Endodermal cell (in vitro differentiated cells): ENCODE measurements at regions not wholly inside any gene's neighbourhood (a gene's known extent, or its start where the extent isn't known, plus 50 kb on each side); places are given as distances from the start of the nearest gene placed in this dataset.

Experiments used
- DNase-seq: peaks from one replicate; pipeline ENCODE4 v3.0.0-alpha.2; 2017
- H3K27ac ChIP-seq: 2 replicates; pipeline ENCODE4 v1.5.1; 2013; ENCODE audit warnings: mild to moderate bottlenecking, low read depth, low read length, moderate library complexity
- H3K27me3 ChIP-seq: 2 replicates; pipeline ENCODE4 v1.6.1; 2013; ENCODE audit warnings: mild to moderate bottlenecking, low read length, moderate library complexity; ENCODE audit not compliant: insufficient read depth, control insufficient read depth, poor library complexity, severe bottlenecking
- H3K36me3 ChIP-seq: 2 replicates; pipeline ENCODE4 v1.7.0; 2013; ENCODE audit warnings: mild to moderate bottlenecking, low read length, moderate library complexity; ENCODE audit not compliant: control insufficient read depth, insufficient read depth
- H3K4me1 ChIP-seq: one replicate; pipeline ENCODE4 v1.7.0; 2013; ENCODE audit warnings: low read length; ENCODE audit not compliant: control insufficient read depth, insufficient read depth
- H3K4me3 ChIP-seq: 2 replicates; pipeline ENCODE4 v1.5.1; 2013; ENCODE audit warnings: mild to moderate bottlenecking, low read length, moderate library complexity
- H3K9ac ChIP-seq: 2 replicates; pipeline ENCODE4 v1.6.1; 2013; ENCODE audit warnings: mild to moderate bottlenecking, low read length, moderate library complexity; ENCODE audit not compliant: poor library complexity, severe bottlenecking; ENCODE audit errors: extremely low read depth
- H3K9me3 ChIP-seq: 2 replicates; pipeline ENCODE4 v1.6.1; 2013; ENCODE audit warnings: mild to moderate bottlenecking, low read length, moderate library complexity; ENCODE audit not compliant: control insufficient read depth
- H3K27ac Mint-ChIP-seq: 2 replicates; pipeline ENCODE4 v1.8.0; 2020; ENCODE audit warnings: mixed read lengths
- H3K27me3 Mint-ChIP-seq: 2 replicates; pipeline ENCODE4 v1.8.0; 2021; ENCODE audit warnings: mild to moderate bottlenecking, mixed read lengths; ENCODE audit not compliant: insufficient read depth
- H3K36me3 Mint-ChIP-seq: 2 replicates; pipeline ENCODE4 v1.8.0; 2020; ENCODE audit warnings: low read depth, mixed read lengths
- H3K4me1 Mint-ChIP-seq: 2 replicates; pipeline ENCODE4 v1.8.0; 2020; ENCODE audit warnings: mixed read lengths
- H3K4me3 Mint-ChIP-seq: 2 replicates; pipeline ENCODE4 v1.8.0; 2020; ENCODE audit warnings: mild to moderate bottlenecking, moderate library complexity, mixed read lengths
- H3K9me3 Mint-ChIP-seq: 2 replicates; pipeline ENCODE4 v1.8.0; 2020; ENCODE audit warnings: mild to moderate bottlenecking, mixed read lengths
- WGBS, 2 experiments: methylation state at CpG; one replicate each; pipeline versions ENCODE4 v1.1.5 to v1.1.7; 2013; ENCODE audit warnings: missing lambda C conversion rate in 2 of 2, mixed read lengths in 1 of 2; ENCODE audit not compliant: insufficient coverage in 1 of 2, insufficient read length in 1 of 2; 5-methylcytosine and 5-hydroxymethylcytosine counted together
- TF ChIP-seq, protein P1 (sequence below): fragments of 200-600 bp; sonication (generic); conservative IDR thresholded peaks from 2 replicates; pipeline ENCODE4 v1.5.0; 2021; ENCODE audit warnings: antibody characterized with exemption, mild to moderate bottlenecking

DNA sequence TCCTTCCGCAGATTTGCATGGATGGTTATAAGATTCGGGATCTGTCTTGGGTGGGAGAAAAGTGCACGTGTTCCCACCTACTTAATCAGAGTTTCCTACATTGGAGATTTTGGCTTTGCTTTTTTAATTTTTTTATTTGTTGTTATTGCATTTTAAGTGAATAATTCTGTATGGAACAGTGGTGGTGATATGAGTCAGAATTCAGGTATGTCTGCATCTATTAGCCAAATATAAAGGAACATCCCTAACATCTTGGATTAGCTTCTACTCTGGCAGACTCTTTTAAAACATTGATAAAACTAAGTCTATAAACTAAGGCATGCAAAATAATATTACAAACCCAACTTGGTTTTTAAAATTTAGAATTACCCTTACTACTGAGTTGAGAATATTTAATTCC lies 659.8 kb upstream of the EPHA5 start:
- Histone ChIP-seq H3K27me3 (no peaks in the 10 kb centered on the region), H3K9me3 (no peaks in the 10 kb centered on the region), H3K4me1 (no peaks in the 10 kb centered on the region), H3K36me3 (no peaks in the 10 kb centered on the region), H3K9ac (no peak overlapping the region), H3K4me3 (no peak overlapping the region), H3K27ac (no peak overlapping the region)
- TF ChIP-seq, protein P1, sequence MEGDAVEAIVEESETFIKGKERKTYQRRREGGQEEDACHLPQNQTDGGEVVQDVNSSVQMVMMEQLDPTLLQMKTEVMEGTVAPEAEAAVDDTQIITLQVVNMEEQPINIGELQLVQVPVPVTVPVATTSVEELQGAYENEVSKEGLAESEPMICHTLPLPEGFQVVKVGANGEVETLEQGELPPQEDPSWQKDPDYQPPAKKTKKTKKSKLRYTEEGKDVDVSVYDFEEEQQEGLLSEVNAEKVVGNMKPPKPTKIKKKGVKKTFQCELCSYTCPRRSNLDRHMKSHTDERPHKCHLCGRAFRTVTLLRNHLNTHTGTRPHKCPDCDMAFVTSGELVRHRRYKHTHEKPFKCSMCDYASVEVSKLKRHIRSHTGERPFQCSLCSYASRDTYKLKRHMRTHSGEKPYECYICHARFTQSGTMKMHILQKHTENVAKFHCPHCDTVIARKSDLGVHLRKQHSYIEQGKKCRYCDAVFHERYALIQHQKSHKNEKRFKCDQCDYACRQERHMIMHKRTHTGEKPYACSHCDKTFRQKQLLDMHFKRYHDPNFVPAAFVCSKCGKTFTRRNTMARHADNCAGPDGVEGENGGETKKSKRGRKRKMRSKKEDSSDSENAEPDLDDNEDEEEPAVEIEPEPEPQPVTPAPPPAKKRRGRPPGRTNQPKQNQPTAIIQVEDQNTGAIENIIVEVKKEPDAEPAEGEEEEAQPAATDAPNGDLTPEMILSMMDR: no peak
- Mint-ChIP-seq H3K4me3 (no peak overlapping the region), H3K9me3 (no peaks in the 10 kb centered on the region), H3K27ac (no peak overlapping the region), H3K4me1 (peaks cover 8% of the 10 kb centered on the region), H3K27me3 (no peaks in the 10 kb centered on the region), H3K36me3 (no peaks in the 10 kb centered on the region)
- DNase-seq: no peak
- WGBS, 2 experiments: 92 to 100% methylated on average over 1 to 3 of the region's 3 CpGs

DNA sequence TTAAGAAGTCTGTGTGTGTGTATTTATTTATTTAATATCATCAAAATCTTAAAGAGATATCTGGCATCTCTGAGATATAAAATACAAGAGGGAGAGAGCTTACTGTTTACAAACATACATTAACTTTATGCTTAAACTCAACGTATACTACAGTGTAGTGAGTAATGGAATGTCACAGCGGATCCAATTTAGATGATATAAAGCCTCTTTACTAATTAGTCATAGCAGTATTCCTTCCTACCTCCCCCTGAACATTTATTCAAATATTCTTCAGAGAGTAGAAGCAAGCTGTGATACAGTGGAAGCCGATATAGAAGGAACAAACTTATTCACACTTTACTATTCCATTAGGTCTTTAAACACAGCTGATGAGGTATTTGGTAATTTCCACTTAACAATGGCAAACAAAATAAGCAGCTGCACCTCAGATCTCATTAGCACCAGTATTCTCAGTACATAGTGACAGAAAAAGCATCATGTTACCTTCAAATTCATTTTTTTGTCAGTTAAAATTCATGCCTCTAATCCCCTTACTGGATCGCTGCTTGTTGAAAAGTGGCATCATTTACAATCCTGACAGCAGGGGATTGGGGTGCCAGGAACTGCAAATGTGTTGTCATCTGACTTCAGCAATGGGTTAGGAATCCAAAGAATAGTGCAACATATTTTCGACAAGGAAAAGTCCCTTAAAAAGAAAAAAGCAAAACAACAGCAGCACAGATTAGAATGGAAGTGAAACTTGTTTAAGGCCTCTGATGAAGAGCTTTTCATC lies 658.7 kb upstream of the EPHA5 start:
- Mint-ChIP-seq H3K27ac (peak overlapping the region; percentile 3), H3K27me3 (no peaks in the 10 kb centered on the region), H3K36me3 (no peaks in the 10 kb centered on the region), H3K4me1 (peaks cover 8% of the 10 kb centered on the region), H3K4me3 (no peak overlapping the region), H3K9me3 (no peaks in the 10 kb centered on the region)
- Histone ChIP-seq H3K27me3 (no peaks in the 10 kb centered on the region), H3K9ac (no peak overlapping the region), H3K27ac (no peak overlapping the region), H3K4me3 (no peak overlapping the region), H3K4me1 (no peaks in the 10 kb centered on the region), H3K9me3 (no peaks in the 10 kb centered on the region), H3K36me3 (no peaks in the 10 kb centered on the region)
- DNase-seq: no peak
- WGBS, 2 experiments: 76 to 78% methylated on average over 3 to 4 of the region's 5 CpGs
- TF ChIP-seq, protein P1: no peak

DNA sequence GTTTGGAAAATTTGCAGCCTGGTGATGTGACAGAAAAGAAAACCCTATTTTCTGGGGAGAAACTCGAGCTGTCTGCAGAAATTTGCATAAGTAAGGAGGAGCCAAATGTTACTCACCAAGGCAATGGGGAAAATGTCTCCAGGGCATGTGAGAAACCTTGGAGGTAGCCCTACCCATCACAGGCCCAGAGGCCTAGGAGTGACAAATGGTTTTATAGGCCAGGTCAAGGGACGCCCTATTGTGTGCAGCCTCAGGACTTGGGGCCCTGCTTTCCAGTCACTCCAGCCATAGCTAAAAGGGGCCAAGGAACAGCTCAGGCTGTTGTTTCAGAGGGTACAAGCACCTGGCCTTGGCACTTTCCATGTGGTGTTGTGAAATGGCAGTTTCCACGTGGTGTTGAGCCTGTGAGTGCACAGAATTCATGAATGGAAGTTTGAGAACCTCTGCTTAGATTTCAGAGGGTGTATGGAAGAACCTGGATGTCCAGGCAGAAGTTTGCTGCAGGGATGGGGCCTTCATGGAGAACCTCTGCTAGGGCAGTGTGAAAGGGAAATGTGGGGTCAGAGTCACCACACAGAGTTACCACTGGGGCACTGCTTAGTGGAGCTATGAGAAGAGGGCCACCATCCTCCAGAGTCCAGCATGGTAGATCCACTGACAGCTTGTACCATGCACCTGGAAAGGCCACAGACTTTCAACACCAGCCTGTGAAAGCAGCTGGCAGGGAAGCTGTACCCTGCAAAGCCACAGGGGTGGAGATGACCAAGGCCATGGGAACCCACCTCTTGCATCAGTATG lies 637.6 kb upstream of the EPHA5 start:
- no peak overlapping the region for H3K4me3 ChIP-seq
- no peak overlapping the region for H3K4me3 Mint-ChIP-seq
- no peaks in the 10 kb centered on the region for H3K27me3 Mint-ChIP-seq
- 79 to 89% methylated on average over 2 to 3 of the region's 3 CpGs for WGBS, 2 experiments
- H3K27me3 ChIP-seq: no peaks in the 10 kb centered on the region
- no peak overlapping the region for H3K27ac Mint-ChIP-seq
- peaks cover 20% of the 10 kb centered on the region for H3K9me3 ChIP-seq
- no peak overlapping the region for H3K9ac ChIP-seq
- peaks cover 4% of the 10 kb centered on the region for H3K36me3 Mint-ChIP-seq
- peaks cover 24% of the 10 kb centered on the region for H3K9me3 Mint-ChIP-seq
- no peak for DNase-seq
- H3K4me1 Mint-ChIP-seq: no peaks in the 10 kb centered on the region
- TF ChIP-seq, protein P1: no peak
- H3K4me1 ChIP-seq: no peaks in the 10 kb centered on the region
- no peaks in the 10 kb centered on the region for H3K36me3 ChIP-seq
- no peak overlapping the region for H3K27ac ChIP-seq
